Right cardiac atrium (tissue), 5 donors: ENCODE measurements at regions not wholly inside any gene's neighbourhood (a gene's known extent, or its start where the extent isn't known, plus 50 kb on each side); places are given as distances from the start of the nearest gene placed in this dataset.

Experiments used
- ATAC-seq, 2 donors: fragments of 200-7000 bp; cut with Tn5 transposase; one replicate each; pipeline versions ENCODE4 v1.8.0 to v1.9.1; 2020; ENCODE audit warnings: moderate library complexity in 2 of 2, mild to moderate bottlenecking in 1 of 2
- DNase-seq, 3 donors: peaks; one replicate each; pipeline ENCODE4 v3.0.0-alpha.2; 2020
- H3K27ac ChIP-seq: one replicate; pipeline ENCODE4 v1.5.1; 2013; ENCODE audit warnings: mild to moderate bottlenecking, low read length, control low read depth, moderate library complexity
- H3K27me3 ChIP-seq: one replicate; pipeline ENCODE4 v1.6.1; 2013; ENCODE audit not compliant: control insufficient read depth, insufficient read depth
- H3K4me1 ChIP-seq: one replicate; pipeline ENCODE4 v1.6.1; 2013; ENCODE audit warnings: low read length; ENCODE audit not compliant: control insufficient read depth, insufficient read depth
- H3K4me3 ChIP-seq: one replicate; pipeline ENCODE4 v1.5.1; 2013; ENCODE audit warnings: low read length, control low read depth
- H3K9me3 ChIP-seq: one replicate; pipeline ENCODE4 v1.6.1; 2013; ENCODE audit warnings: low read length; ENCODE audit not compliant: control insufficient read depth
- WGBS: extraction: QIAGEN DNeasy Blood & Tissue Kit; methylation state at CpG from one replicate; pipeline ENCODE4 v1.1.7; 2013; 5-methylcytosine and 5-hydroxymethylcytosine counted together
- intact Hi-C, 4 donors: fragments of 100-400 bp; cut with DNase I; formaldehyde crosslinking; loops; one replicate each; pipeline versions ENCODE4 v1.11.0 to v1.14.0; 2022 to 2023
- donor health status: healthy with polysubstance abuse.
- donor health status: DM: no; HTN: yes; CAD: no.
- donor health status: DM: no; HTN: no; CAD: no.
- donor health status: DM: no; HTN: yes; CAD: no; lungs with severe emphysema.
- donor health status: DM: yes; HTN: yes; CAD: no.

GRCh38 chr1:147833231-147833860, 69.2 kb upstream of the GJA8 start:
- no peaks in the 10 kb centered on the region for H3K9me3 ChIP-seq
- no peak overlapping the region for H3K4me3 ChIP-seq
- no peak for DNase-seq
- H3K27me3 ChIP-seq = no peaks in the 10 kb centered on the region
- intact Hi-C loops = no loop called here
- 91% methylated on average over 3 of the region's 3 CpGs for WGBS
- H3K27ac ChIP-seq = no peak overlapping the region
- no peaks in the 10 kb centered on the region for H3K4me1 ChIP-seq
- no peak for ATAC-seq

GRCh38 chr1:147834181-147834580, 68.4 kb upstream of the GJA8 start:
- DNase-seq (no peak), ATAC-seq (no peak)
- no peak overlapping the region for H3K27ac ChIP-seq
- H3K4me1 ChIP-seq = no peaks in the 10 kb centered on the region
- no peaks in the 10 kb centered on the region for H3K9me3 ChIP-seq
- 53% methylated on average over 4 of the region's 4 CpGs for WGBS
- no peaks in the 10 kb centered on the region for H3K27me3 ChIP-seq
- intact Hi-C loops = no loop called here
- H3K4me3 ChIP-seq = no peak overlapping the region

- intact Hi-C loops = no loop called here
- no peaks in the 10 kb centered on the region for H3K9me3 ChIP-seq
- DNase-seq (no peak), ATAC-seq (no peak)
- no peak overlapping the region for H3K27ac ChIP-seq
- H3K4me3 ChIP-seq = no peak overlapping the region
- H3K27me3 ChIP-seq = no peaks in the 10 kb centered on the region
- no peaks in the 10 kb centered on the region for H3K4me1 ChIP-seq
These were observed 67.8 kb upstream of the GJA8 start for GRCh38 chr1:147834810-147835209.

- WGBS = 55% methylated on average over 11 of the region's 11 CpGs
These were observed 65.2 kb upstream of the GJA8 start for GRCh38 chr1:147837129-147837963.

GRCh38 chr1:147837964-147838292, 64.7 kb upstream of the GJA8 start:
- ATAC-seq (no peak), DNase-seq (no peak)
- H3K27me3 ChIP-seq = no peaks in the 10 kb centered on the region
- no peak overlapping the region for H3K4me3 ChIP-seq
- 42% methylated on average over 2 of the region's 2 CpGs for WGBS
- intact Hi-C loops = no loop called here
- no peaks in the 10 kb centered on the region for H3K9me3 ChIP-seq
- no peaks in the 10 kb centered on the region for H3K4me1 ChIP-seq
- H3K27ac ChIP-seq = no peak overlapping the region

More at GRCh38 chr1:147837129-147837963, 65.2 kb upstream of the GJA8 start:
- Histone ChIP-seq H3K27me3 (no peaks in the 10 kb centered on the region), H3K4me1 (no peaks in the 10 kb centered on the region), H3K4me3 (no peak overlapping the region), H3K27ac (no peak overlapping the region), H3K9me3 (no peaks in the 10 kb centered on the region)
- DNase-seq = no peak
- intact Hi-C loops = no loop called here
- ATAC-seq = no peak

GRCh38 chr1:147840909-147841308, 61.7 kb upstream of the GJA8 start:
- intact Hi-C loops = no loop called here
- no peak for ATAC-seq
- Histone ChIP-seq H3K9me3 (no peaks in the 10 kb centered on the region), H3K4me1 (no peaks in the 10 kb centered on the region), H3K4me3 (no peak overlapping the region), H3K27me3 (no peaks in the 10 kb centered on the region), H3K27ac (no peak overlapping the region)
- DNase-seq = no peak
- WGBS = 95% methylated on average over 4 of the region's 4 CpGs

- WGBS = 89% methylated on average over 8 of the region's 8 CpGs
- no peak overlapping the region for H3K4me3 ChIP-seq
- no peaks in the 10 kb centered on the region for H3K9me3 ChIP-seq
- no peaks in the 10 kb centered on the region for H3K4me1 ChIP-seq
- H3K27me3 ChIP-seq = no peaks in the 10 kb centered on the region
- no peak for ATAC-seq
- intact Hi-C loops = no loop called here
- H3K27ac ChIP-seq = no peak overlapping the region
- DNase-seq = no peak
These were observed 60.0 kb upstream of the GJA8 start for GRCh38 chr1:147842578-147842977.

GRCh38 chr1:147843486-147843885, 59.1 kb upstream of the GJA8 start:
- no peaks in the 10 kb centered on the region for H3K4me1 ChIP-seq
- H3K27ac ChIP-seq = no peak overlapping the region
- 70% methylated on average over 3 of the region's 3 CpGs for WGBS
- no peaks in the 10 kb centered on the region for H3K27me3 ChIP-seq
- ATAC-seq (no peak), DNase-seq (no peak)
- intact Hi-C loops = no loop called here
- H3K4me3 ChIP-seq = no peak overlapping the region
- no peaks in the 10 kb centered on the region for H3K9me3 ChIP-seq

GRCh38 chr1:147847831-147848230, 54.8 kb upstream of the GJA8 start:
- no peaks in the 10 kb centered on the region for H3K9me3 ChIP-seq
- H3K27me3 ChIP-seq = no peaks in the 10 kb centered on the region
- ATAC-seq = no peak
- no peaks in the 10 kb centered on the region for H3K4me1 ChIP-seq
- WGBS = 40% methylated on average over 1 of the region's 1 CpG
- H3K4me3 ChIP-seq = no peak overlapping the region
- intact Hi-C loops = no loop called here
- no peak overlapping the region for H3K27ac ChIP-seq
- no peak for DNase-seq

GRCh38 chr1:147849098-147849895, 53.3 kb upstream of the GJA8 start:
- DNase-seq (no peak), ATAC-seq (no peak)
- no peaks in the 10 kb centered on the region for H3K4me1 ChIP-seq
- intact Hi-C loops = no loop called here
- H3K4me3 ChIP-seq = no peak overlapping the region
- no peaks in the 10 kb centered on the region for H3K9me3 ChIP-seq
- no peaks in the 10 kb centered on the region for H3K27me3 ChIP-seq
- H3K27ac ChIP-seq = peak overlapping the region; percentile 13
- 67% methylated on average over 4 of the region's 4 CpGs for WGBS

GRCh38 chr1:147850737-147851136, 51.9 kb upstream of the GJA8 start:
- Histone ChIP-seq H3K4me3 (no peak overlapping the region), H3K4me1 (no peaks in the 10 kb centered on the region), H3K27me3 (no peaks in the 10 kb centered on the region), H3K27ac (no peak overlapping the region), H3K9me3 (no peaks in the 10 kb centered on the region)
- no peak for DNase-seq
- WGBS = 93% methylated on average over 1 of the region's 1 CpG
- no peak for ATAC-seq
- intact Hi-C loops = no loop called here
